PC-9 (cell line): ENCODE measurements at regions not wholly inside any gene's neighbourhood (a gene's known extent, or its start where the extent isn't known, plus 50 kb on each side); places are given as distances from the start of the nearest gene placed in this dataset.

Experiments used
- CTCF ChIP-seq: fragments of 200-600 bp; sonication (generic); conservative IDR thresholded peaks from 2 replicates; pipeline ENCODE4 v1.6.1; 2017; ENCODE audit warnings: mixed run types, antibody characterized with exemption, mild to moderate bottlenecking, moderate library complexity
- EZH2 ChIP-seq: fragments of 200-600 bp; sonication (generic); IDR thresholded peaks from 2 replicates; pipeline ENCODE4 v1.8.0; 2017; ENCODE audit warnings: antibody characterized with exemption, low read depth

DNA sequence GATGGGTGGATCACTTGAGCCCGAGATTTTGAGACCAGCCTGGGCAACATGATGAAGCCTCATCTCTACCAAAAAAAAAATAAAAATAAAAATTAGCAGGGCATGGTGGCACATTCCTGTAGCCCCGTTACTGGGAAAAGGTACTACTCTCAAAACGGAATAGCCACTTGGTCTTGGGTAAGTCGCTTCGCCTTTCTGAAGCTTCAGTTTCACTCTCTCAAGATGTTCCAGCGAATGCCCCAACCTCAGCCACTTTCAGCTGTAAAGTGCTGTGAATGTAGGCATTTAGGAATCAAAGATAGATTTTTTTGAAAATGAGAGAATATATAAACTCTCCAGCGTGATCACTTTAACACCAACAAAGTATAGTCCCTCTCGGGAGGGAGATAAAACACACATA is 154.1 kb upstream of the HS3ST3A1 start:
- TF ChIP-seq CTCF (no peak), EZH2 (no peak)
